Muscle of leg (tissue), 3 donors: ENCODE measurements at regions not wholly inside any gene's neighbourhood (a gene's known extent, or its start where the extent isn't known, plus 50 kb on each side); places are given as distances from the start of the nearest gene placed in this dataset.
"Not testable (repeated sequence)": the region's sequence is repeated elsewhere in the genome, so short reads cannot be mapped to it uniquely, and the experiment has no call there.

Source experiments
- DNase-seq: peaks from one replicate; pipeline ENCODE4 v3.0.0; 2013
- H3K27ac ChIP-seq: one replicate; pipeline ENCODE4 v1.5.1; 2013; ENCODE audit warnings: mild to moderate bottlenecking, low read length, control low read depth
- H3K27me3 ChIP-seq: one replicate; pipeline ENCODE4 v1.6.1; 2013; ENCODE audit warnings: low read length; ENCODE audit not compliant: control insufficient read depth, insufficient read depth
- H3K36me3 ChIP-seq: one replicate; pipeline ENCODE4 v1.6.1; 2013; ENCODE audit warnings: low read length; ENCODE audit not compliant: control insufficient read depth, insufficient read depth
- H3K4me1 ChIP-seq: one replicate; pipeline ENCODE4 v1.6.1; 2013; ENCODE audit warnings: low read length; ENCODE audit not compliant: control insufficient read depth, insufficient read depth
- H3K4me3 ChIP-seq: one replicate; pipeline ENCODE4 v1.5.1; 2013; ENCODE audit warnings: low read length, control low read depth
- H3K9me3 ChIP-seq: replicated peaks from 2 replicates; pipeline ENCODE4 v1.6.1; 2013; ENCODE audit warnings: low read depth, low read length; ENCODE audit not compliant: control insufficient read depth
- WGBS: methylation state at CpG from one replicate; pipeline ENCODE4 v1.1.5; 2013; ENCODE audit warnings: missing lambda C conversion rate; ENCODE audit not compliant: insufficient coverage; 5-methylcytosine and 5-hydroxymethylcytosine counted together

GRCh38 chr5:72693546-72694205, 122.8 kb upstream of the TNPO1 start:
- H3K9me3 ChIP-seq = no peaks in the 10 kb centered on the region
- no peak overlapping the region for H3K4me3 ChIP-seq
- peak; percentile 68 for DNase-seq
- peaks cover 2% of the 10 kb centered on the region for H3K4me1 ChIP-seq
- H3K27ac ChIP-seq = no peak overlapping the region
- WGBS = 21% methylated on average over 3 of the region's 5 CpGs
- H3K36me3 ChIP-seq = no peaks in the 10 kb centered on the region
- H3K27me3 ChIP-seq = no peaks in the 10 kb centered on the region

GRCh38 chr5:72692651-72693442, 123.6 kb upstream of the TNPO1 start:
- Histone ChIP-seq H3K27ac (no peak overlapping the region), H3K4me1 (peaks cover 2% of the 10 kb centered on the region), H3K9me3 (no peaks in the 10 kb centered on the region), H3K4me3 (no peak overlapping the region), H3K36me3 (no peaks in the 10 kb centered on the region), H3K27me3 (no peaks in the 10 kb centered on the region)
- WGBS = 43% methylated on average over 3 of the region's 9 CpGs
- no peak for DNase-seq

- no CpG with 5 or more reads among the region's 4 CpGs for WGBS
Observed at GRCh38 chr5:72692231-72692637, 124.2 kb upstream of the TNPO1 start.

GRCh38 chr5:72691751-72692150, 124.7 kb upstream of the TNPO1 start:
- no peak overlapping the region for H3K27ac ChIP-seq
- H3K4me3 ChIP-seq = no peak overlapping the region
- 62% methylated on average over 3 of the region's 3 CpGs for WGBS
- DNase-seq = no peak
- H3K9me3 ChIP-seq = no peaks in the 10 kb centered on the region
- H3K27me3 ChIP-seq = no peaks in the 10 kb centered on the region
- H3K4me1 ChIP-seq = peaks cover 4% of the 10 kb centered on the region
- no peaks in the 10 kb centered on the region for H3K36me3 ChIP-seq

More at GRCh38 chr5:72692231-72692637, 124.2 kb upstream of the TNPO1 start:
- no peaks in the 10 kb centered on the region for H3K36me3 ChIP-seq
- no peak overlapping the region for H3K27ac ChIP-seq
- no peak overlapping the region for H3K4me3 ChIP-seq
- peaks cover 3% of the 10 kb centered on the region for H3K4me1 ChIP-seq
- H3K27me3 ChIP-seq = no peaks in the 10 kb centered on the region
- peak; percentile 79 for DNase-seq
- no peaks in the 10 kb centered on the region for H3K9me3 ChIP-seq

- H3K27ac ChIP-seq = no peak overlapping the region
- no CpG with 5 or more reads among the region's 3 CpGs for WGBS
Observed at GRCh38 chr5:72688916-72689315, 127.5 kb upstream of the TNPO1 start.

GRCh38 chr5:72687288-72687687, 129.2 kb upstream of the TNPO1 start:
- Histone ChIP-seq H3K36me3 (no peaks in the 10 kb centered on the region), H3K4me3 (no peak overlapping the region), H3K4me1 (peaks cover 2% of the 10 kb centered on the region), H3K9me3 (no peaks in the 10 kb centered on the region), H3K27ac (no peak overlapping the region), H3K27me3 (no peaks in the 10 kb centered on the region)
- DNase-seq = no peak
- 40% methylated on average over 1 of the region's 1 CpG for WGBS

More at GRCh38 chr5:72688916-72689315, 127.5 kb upstream of the TNPO1 start:
- Histone ChIP-seq H3K27me3 (no peaks in the 10 kb centered on the region), H3K9me3 (no peaks in the 10 kb centered on the region), H3K4me1 (peaks cover 4% of the 10 kb centered on the region), H3K4me3 (no peak overlapping the region), H3K36me3 (no peaks in the 10 kb centered on the region)
- peak; percentile 30 for DNase-seq

- Histone ChIP-seq H3K4me1 (peaks cover 2% of the 10 kb centered on the region), H3K36me3 (no peaks in the 10 kb centered on the region), H3K27me3 (no peaks in the 10 kb centered on the region), H3K4me3 (no peak overlapping the region), H3K9me3 (peaks cover 4% of the 10 kb centered on the region), H3K27ac (no peak overlapping the region)
- WGBS = no CpG with 5 or more reads among the region's 2 CpGs
- DNase-seq = no peak
Observed at GRCh38 chr5:72682561-72682960, 133.9 kb upstream of the TNPO1 start.

- Histone ChIP-seq H3K27ac (no peak overlapping the region), H3K36me3 (no peaks in the 10 kb centered on the region), H3K4me3 (no peak overlapping the region), H3K9me3 (peaks cover 4% of the 10 kb centered on the region), H3K27me3 (no peaks in the 10 kb centered on the region), H3K4me1 (no peaks in the 10 kb centered on the region)
- no peak for DNase-seq
- WGBS = no CpG with 5 or more reads among the region's 3 CpGs
Observed at GRCh38 chr5:72681781-72682180, 134.7 kb upstream of the TNPO1 start.

GRCh38 chr5:72677447-72677846, 139.0 kb upstream of the TNPO1 start:
- no CpG with 5 or more reads among the region's 1 CpG for WGBS
- Histone ChIP-seq H3K4me3 (no peak overlapping the region), H3K4me1 (no peaks in the 10 kb centered on the region), H3K27ac (no peak overlapping the region), H3K36me3 (no peaks in the 10 kb centered on the region), H3K9me3 (peaks cover 7% of the 10 kb centered on the region), H3K27me3 (no peaks in the 10 kb centered on the region)
- no peak for DNase-seq

GRCh38 chr5:72676831-72677230, 139.6 kb upstream of the TNPO1 start:
- H3K27me3 ChIP-seq, DNase-seq, H3K27ac ChIP-seq, H3K36me3 ChIP-seq, H3K4me3 ChIP-seq, H3K9me3 ChIP-seq, H3K4me1 ChIP-seq: not testable (repeated sequence)
- 93% methylated on average over 2 of the region's 8 CpGs for WGBS
